Endothelial cell of umbilical vein (primary cell): ENCODE measurements at regions not wholly inside any gene's neighbourhood (a gene's known extent, or its start where the extent isn't known, plus 50 kb on each side); places are given as distances from the start of the nearest gene placed in this dataset.

Experiments
- BruUV-seq: library from RNA; stranded (reverse); fragments of 400-500 nt; replicated peaks from 2 replicates; lab custom pipeline; 2021; lab: Mats Ljungman, UMichigan
- CTCF ChIA-PET: fragments of 300-600, 350-600 bp; sonication (Branson Sonifier 250); formaldehyde crosslinking; loops from one replicate; lab custom pipeline; 2021; ENCODE audit warnings: antibody characterized with exemption, inconsistent platforms; lab: Charles Lee
- POLR2A ChIA-PET: fragments of 300-600, 350-600 bp; sonication (Branson Sonifier 250); formaldehyde crosslinking; loops from one replicate; lab custom pipeline; 2021; ENCODE audit warnings: antibody characterized with exemption, inconsistent platforms; lab: Charles Lee
- DNase-seq: peaks from one replicate; pipeline ENCODE4 v3.0.0-alpha.2; 2011; ENCODE audit warnings: low read depth, low spot score
- FAIRE-seq: peaks from 2 replicates; lab custom pipeline; 2011; peaks lifted over from hg19 to GRCh38; lab: Jason Lieb, UNC
- H2AFZ ChIP-seq: 2 replicates; pipeline ENCODE4 v1.6.0; 2012; ENCODE audit warnings: low read depth, low read length, control low read depth, inconsistent platforms
- H3K27ac ChIP-seq: 2 replicates; pipeline ENCODE4 v1.5.1; 2011; ENCODE audit warnings: low read depth, mild to moderate bottlenecking, control low read depth, low read length, moderate library complexity; ENCODE audit not compliant: insufficient read depth
- H3K27me3 ChIP-seq, 2 experiments: 2 replicates each; pipeline versions ENCODE4 v1.6.0 to v1.6.1; 2011; ENCODE audit warnings: low read length in 2 of 2, mixed read lengths in 1 of 2; ENCODE audit not compliant: control insufficient read depth in 2 of 2, insufficient read depth in 2 of 2
- H3K36me3 ChIP-seq, 2 experiments: 2 replicates in 1 of 2; 3 replicates in 1 of 2; pipeline ENCODE4 v1.5.1; 2011; ENCODE audit warnings: low read length in 2 of 2, mild to moderate bottlenecking in 1 of 2, moderate library complexity in 1 of 2; ENCODE audit not compliant: control insufficient read depth in 2 of 2, insufficient read depth in 2 of 2; ENCODE audit errors: extremely low read depth in 1 of 2
- H3K4me1 ChIP-seq: 3 replicates; pipeline ENCODE4 v1.5.1; 2011; ENCODE audit warnings: mild to moderate bottlenecking, low read length; ENCODE audit not compliant: control insufficient read depth, insufficient read depth; ENCODE audit errors: extremely low read depth
- H3K4me2 ChIP-seq: 2 replicates; pipeline ENCODE4 v1.6.1; 2011; ENCODE audit warnings: low read length, control low read depth, mixed read lengths; ENCODE audit not compliant: insufficient read depth
- H3K4me3 ChIP-seq, 3 experiments: fragments of 200-600 bp in 1 of 3; sonication (generic), shearing (Covaris generic) in 1 of 3; replicated peaks in 1 of 3; 2 replicates each; pipeline ENCODE4 v1.5.1; 2011 to 2016; ENCODE audit warnings: control low read depth in 3 of 3, low read length in 3 of 3, mild to moderate bottlenecking in 2 of 3, inconsistent platforms in 1 of 3, low read depth in 1 of 3, moderate library complexity in 1 of 3; ENCODE audit not compliant: insufficient read depth in 1 of 3
- H3K79me2 ChIP-seq: 2 replicates; pipeline ENCODE4 v1.6.0; 2012; ENCODE audit warnings: low read length, inconsistent platforms; ENCODE audit not compliant: control insufficient read depth, insufficient read depth
- H3K9ac ChIP-seq: replicated peaks from 2 replicates; pipeline ENCODE3; 2011; ENCODE audit warnings: low read length, control low read depth; ENCODE audit not compliant: insufficient read depth; ENCODE audit errors: extremely low read depth
- H3K9me1 ChIP-seq: replicated peaks from 3 replicates; pipeline ENCODE4 v1.6.0; 2011; ENCODE audit warnings: mild to moderate bottlenecking, low read length; ENCODE audit not compliant: control insufficient read depth, insufficient read depth; ENCODE audit errors: extremely low read depth
- H3K9me3 ChIP-seq: replicated peaks from 2 replicates; pipeline ENCODE4 v1.5.1; 2012; ENCODE audit warnings: low read length, inconsistent platforms; ENCODE audit not compliant: control insufficient read depth, insufficient read depth
- H4K20me1 ChIP-seq: replicated peaks from 2 replicates; pipeline ENCODE3; 2011; ENCODE audit warnings: mild to moderate bottlenecking, low read length; ENCODE audit not compliant: control insufficient read depth, insufficient read depth; ENCODE audit errors: extremely low read depth
- EZH2 ChIP-seq: IDR thresholded peaks from 2 replicates; pipeline ENCODE4 v1.6.1; 2012; ENCODE audit warnings: borderline replicate concordance, low read depth, mild to moderate bottlenecking, moderate library complexity, low read length, inconsistent platforms; ENCODE audit not compliant: severe bottlenecking
- GATA2 ChIP-seq: IDR thresholded peaks from 2 replicates; pipeline ENCODE4 v1.7.0; 2011; ENCODE audit warnings: low read depth, mild to moderate bottlenecking, moderate library complexity, mixed read lengths, low read length; ENCODE audit not compliant: insufficient read length, insufficient read depth
- JUN ChIP-seq: IDR thresholded peaks from 2 replicates; pipeline ENCODE4 v1.6.1; 2011; ENCODE audit warnings: borderline replicate concordance, low read depth; ENCODE audit not compliant: insufficient read length, insufficient read depth
- MYC ChIP-seq: IDR thresholded peaks from one replicate; pipeline ENCODE4 v1.6.1; 2011; ENCODE audit warnings: mild to moderate bottlenecking, low read depth, low read length
- dilution Hi-C: fragments of 300-500 bp; cut with MboI; formaldehyde crosslinking; loops from one replicate; pipeline ENCODE4 v1.15.0; 2019; ENCODE audit warnings: low sequenced_read_pairs; ENCODE audit not compliant: extremely low pct_ligation_motif_present
- intact Hi-C: fragments of 100-400 bp; cut with micrococcal nuclease; formaldehyde crosslinking; loops from one replicate; pipeline ENCODE4 v1.10.0; 2022
- TF ChIP-seq, protein P1 (sequence below), 2 donors: IDR thresholded peaks; 1 replicate in 1 of 2; 2 replicates in 1 of 2; pipeline ENCODE4 v1.5.1; 2011; ENCODE audit warnings: low read length in 2 of 2, mild to moderate bottlenecking in 2 of 2, moderate library complexity in 2 of 2, control low read depth in 1 of 2, inconsistent platforms in 1 of 2, low read depth in 1 of 2; ENCODE audit not compliant: insufficient read depth in 1 of 2; ENCODE audit errors: extremely low read depth in 1 of 2

DNA sequence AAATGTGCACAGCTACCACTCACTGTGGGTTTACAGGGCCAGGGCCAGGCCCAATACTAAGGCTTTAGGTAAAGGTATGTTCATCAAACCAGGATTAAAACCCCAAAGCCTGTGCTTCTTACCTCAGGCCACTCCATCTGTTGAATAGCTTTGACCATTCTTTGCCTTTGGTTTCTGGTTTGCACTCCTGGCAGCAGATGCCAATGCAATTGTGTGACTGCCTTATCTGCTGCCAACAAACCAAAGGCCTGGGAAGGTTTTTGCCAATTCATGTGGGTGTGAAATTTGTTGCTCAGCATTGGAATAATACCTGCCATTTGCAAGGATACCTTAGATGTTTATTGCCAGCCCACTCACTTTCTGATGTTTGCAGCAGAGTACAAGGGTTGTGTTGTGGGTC is 221.6 kb downstream of the C12orf75 start:
- DNase-seq (no peak), FAIRE-seq (peak; percentile 55)
- H3K27ac ChIP-seq = no peak overlapping the region
- intact Hi-C loops = no loop called here
- no TSS peak for BruUV-seq
- ChIA-PET CTCF (interaction anchor here (1.1 to 2.3 kb wide), 2 partner anchors 42 to 132 kb away, joined by 3 to 8 read pairs; no protein-coding TSS in a partner anchor), POLR2A (no interaction called here)
- no peaks in the 10 kb centered on the region for H3K79me2 ChIP-seq
- dilution Hi-C loops = no loop called here
- no peak overlapping the region for H3K9ac ChIP-seq
- no peaks in the 10 kb centered on the region for H3K9me3 ChIP-seq
- H4K20me1 ChIP-seq = no peaks in the 10 kb centered on the region
- no peak overlapping the region for H3K4me3 ChIP-seq
- TF ChIP-seq EZH2 (no peak), JUN (no peak), MYC (no peak)
- no peak overlapping the region for H3K4me2 ChIP-seq
- H3K9me1 ChIP-seq = no peaks in the 10 kb centered on the region
- H2AFZ ChIP-seq = no peak overlapping the region
- H3K4me1 ChIP-seq = peaks cover 32% of the 10 kb centered on the region
- peaks cover 47 to 51% of the 10 kb centered on the region in 2 experiments for H3K36me3 ChIP-seq
- no peaks in the 10 kb centered on the region for H3K27me3 ChIP-seq

DNA sequence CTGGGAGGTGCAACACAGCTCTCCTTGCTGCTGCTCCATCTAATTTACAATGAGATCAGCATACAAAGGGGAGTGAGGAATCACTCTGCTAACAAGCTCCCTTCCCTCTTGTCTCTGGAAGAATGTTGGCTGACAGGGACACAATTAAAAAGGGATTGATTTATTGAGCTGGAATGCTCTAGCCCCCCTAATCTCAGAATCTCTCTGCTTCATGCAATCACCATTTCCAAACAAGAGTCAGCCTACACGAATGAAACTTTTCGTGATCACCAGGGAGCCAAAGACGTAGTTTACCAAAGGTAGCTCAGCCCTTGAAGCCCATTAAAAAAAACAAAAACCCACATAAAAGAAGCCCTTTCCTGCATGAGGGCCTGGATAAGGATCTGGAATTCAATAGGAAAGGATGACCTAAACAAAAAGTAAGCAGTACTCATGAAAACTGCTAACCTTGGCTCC is 223.8 kb downstream of the C12orf75 start:
- Histone ChIP-seq H2AFZ (no peak overlapping the region), H3K27me3 (no peaks in the 10 kb centered on the region), H3K4me1 (peaks cover 32% of the 10 kb centered on the region), H3K9me3 (no peaks in the 10 kb centered on the region), H4K20me1 (no peaks in the 10 kb centered on the region), H3K27ac (peak overlapping the region; percentile 48), H3K36me3 (peaks cover 45 to 51% of the 10 kb centered on the region in 2 experiments), H3K9me1 (no peaks in the 10 kb centered on the region), H3K4me3 (no peak overlapping the region), H3K9ac (no peak overlapping the region), H3K4me2 (peak overlapping the region; percentile 57), H3K79me2 (no peaks in the 10 kb centered on the region)
- dilution Hi-C loops (no loop called here), intact Hi-C loops (loop anchor here (1.0 to 2.0 kb wide), 3 partner anchors 69 to 583 kb away; no protein-coding TSS in a partner anchor)
- DNase-seq (peak; percentile 64), FAIRE-seq (peak; percentile 80)
- POLR2A ChIA-PET = interaction anchor here (1.6 kb wide), 1 partner anchor 33 kb away, joined by 3 read pairs; no protein-coding TSS in a partner anchor
- CTCF ChIA-PET = interaction anchor here (0.8 to 2.6 kb wide), 10 partner anchors 12 to 670 kb away, joined by 3 to 17 read pairs (median 4); partner anchors contain the start of gene NUAK1
- TF ChIP-seq, protein P1, sequence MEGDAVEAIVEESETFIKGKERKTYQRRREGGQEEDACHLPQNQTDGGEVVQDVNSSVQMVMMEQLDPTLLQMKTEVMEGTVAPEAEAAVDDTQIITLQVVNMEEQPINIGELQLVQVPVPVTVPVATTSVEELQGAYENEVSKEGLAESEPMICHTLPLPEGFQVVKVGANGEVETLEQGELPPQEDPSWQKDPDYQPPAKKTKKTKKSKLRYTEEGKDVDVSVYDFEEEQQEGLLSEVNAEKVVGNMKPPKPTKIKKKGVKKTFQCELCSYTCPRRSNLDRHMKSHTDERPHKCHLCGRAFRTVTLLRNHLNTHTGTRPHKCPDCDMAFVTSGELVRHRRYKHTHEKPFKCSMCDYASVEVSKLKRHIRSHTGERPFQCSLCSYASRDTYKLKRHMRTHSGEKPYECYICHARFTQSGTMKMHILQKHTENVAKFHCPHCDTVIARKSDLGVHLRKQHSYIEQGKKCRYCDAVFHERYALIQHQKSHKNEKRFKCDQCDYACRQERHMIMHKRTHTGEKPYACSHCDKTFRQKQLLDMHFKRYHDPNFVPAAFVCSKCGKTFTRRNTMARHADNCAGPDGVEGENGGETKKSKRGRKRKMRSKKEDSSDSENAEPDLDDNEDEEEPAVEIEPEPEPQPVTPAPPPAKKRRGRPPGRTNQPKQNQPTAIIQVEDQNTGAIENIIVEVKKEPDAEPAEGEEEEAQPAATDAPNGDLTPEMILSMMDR (IDR thresholded peaks at IDR 0.05; ENCODE audit: extremely low read depth in 1 of 2, insufficient read depth in 1 of 2, low read depth in 1 of 2, low read length in 2 of 2) = no peak
- peak; percentile 61 for TF ChIP-seq GATA2
- BruUV-seq = no TSS peak
